Stomach (tissue), 8 donors: ENCODE measurements at regions not wholly inside any gene's neighbourhood (a gene's known extent, or its start where the extent isn't known, plus 50 kb on each side); places are given as distances from the start of the nearest gene placed in this dataset.

ENCODE experiments used
- DNase-seq, 2 donors: peaks; one replicate each; pipeline versions ENCODE4 v3.0.0 to v3.0.0-alpha.2; 2013 to 2019
- H3K27ac ChIP-seq, 5 donors: fragments of 200-600 bp in 4 of 5; sonication (generic) in 4 of 5; one replicate each; pipeline ENCODE4 v1.5.1; 2013 to 2019; ENCODE audit warnings: mild to moderate bottlenecking in 1 of 5, moderate library complexity in 1 of 5
- H3K27me3 ChIP-seq, 3 donors: fragments of 200-600 bp; sonication (generic); one replicate each; pipeline ENCODE4 v1.5.1; 2017 to 2019; ENCODE audit warnings: mixed run types in 1 of 3
- H3K36me3 ChIP-seq, 4 donors: fragments of 200-600 bp; sonication (generic); 1 replicate in 3 of 4; 2 replicates in 1 of 4; pipeline ENCODE4 v1.5.1; 2016 to 2019
- H3K4me1 ChIP-seq, 4 donors: fragments of 200-600 bp; sonication (generic); one replicate each; pipeline ENCODE4 v1.5.1; 2016 to 2019
- H3K4me3 ChIP-seq, 4 donors: fragments of 200-600 bp; sonication (generic) in 3 of 4; one replicate each; pipeline ENCODE4 v1.5.1; 2016 to 2019; ENCODE audit warnings: mild to moderate bottlenecking in 1 of 4
- H3K9me3 ChIP-seq, 4 donors: fragments of 200-600 bp; sonication (generic); one replicate each; pipeline ENCODE4 v1.5.1; 2016 to 2019
- EP300 ChIP-seq: sonication (generic); formaldehyde crosslinking; IDR thresholded peaks from one replicate; pipeline ENCODE4 v1.6.1; 2017; ENCODE audit warnings: antibody characterized with exemption
- POLR2A ChIP-seq, 4 donors: fragments of 450-650 bp; IDR thresholded peaks; one replicate each; pipeline ENCODE4 v1.6.1; 2016; ENCODE audit warnings: antibody characterized with exemption in 4 of 4, control low read depth in 2 of 4, mild to moderate bottlenecking in 1 of 4, moderate library complexity in 1 of 4
- POLR2AphosphoS5 ChIP-seq, 3 donors: sonication (generic); formaldehyde crosslinking; IDR thresholded peaks; one replicate each; pipeline ENCODE4 v1.6.1; 2016; ENCODE audit warnings: antibody characterized with exemption in 3 of 3
- WGBS, 5 donors: extraction: QIAGEN DNeasy Blood & Tissue Kit in 3 of 5; methylation state at CpG; one replicate each; pipeline versions ENCODE4 v1.1.5 to v1.1.7; 2013 to 2018; 5-methylcytosine and 5-hydroxymethylcytosine counted together
- intact Hi-C: fragments of 100-400 bp; cut with DNase I; formaldehyde crosslinking; loops from one replicate; pipeline ENCODE4 v1.15.1; 2023; ENCODE audit warnings: low total_unique reads
- TF ChIP-seq, protein P1 (sequence below), 7 experiments: fragments of 450-650 bp in 4 of 7; fragments of 200-600 bp in 3 of 7; sonication (generic) in 3 of 7; IDR thresholded peaks; one replicate each; pipeline ENCODE4 v1.5.1; 2016 to 2019; ENCODE audit warnings: antibody characterized with exemption in 7 of 7, control low read depth in 2 of 7, mild to moderate bottlenecking in 1 of 7
- donor health status: healthy with polysubstance abuse.
- donor health status: Bipolar disorder and iron deficiency.
- donor health status: healthy.

GRCh38 chr3:86845726-86846125 lies 145.2 kb downstream of the VGLL3 start:
- intact Hi-C loops: no loop called here
- Histone ChIP-seq H3K27ac (no peak overlapping the region), H3K4me3 (no peak overlapping the region), H3K27me3 (no peaks in the 10 kb centered on the region), H3K9me3 (no peaks in the 10 kb centered on the region), H3K4me1 (no peaks in the 10 kb centered on the region), H3K36me3 (no peaks in the 10 kb centered on the region)
- 62 to 79% (median 73%) methylated on average over 4 of the region's 4 CpGs for WGBS, 5 donors
- no peak for DNase-seq
- TF ChIP-seq, protein P1, sequence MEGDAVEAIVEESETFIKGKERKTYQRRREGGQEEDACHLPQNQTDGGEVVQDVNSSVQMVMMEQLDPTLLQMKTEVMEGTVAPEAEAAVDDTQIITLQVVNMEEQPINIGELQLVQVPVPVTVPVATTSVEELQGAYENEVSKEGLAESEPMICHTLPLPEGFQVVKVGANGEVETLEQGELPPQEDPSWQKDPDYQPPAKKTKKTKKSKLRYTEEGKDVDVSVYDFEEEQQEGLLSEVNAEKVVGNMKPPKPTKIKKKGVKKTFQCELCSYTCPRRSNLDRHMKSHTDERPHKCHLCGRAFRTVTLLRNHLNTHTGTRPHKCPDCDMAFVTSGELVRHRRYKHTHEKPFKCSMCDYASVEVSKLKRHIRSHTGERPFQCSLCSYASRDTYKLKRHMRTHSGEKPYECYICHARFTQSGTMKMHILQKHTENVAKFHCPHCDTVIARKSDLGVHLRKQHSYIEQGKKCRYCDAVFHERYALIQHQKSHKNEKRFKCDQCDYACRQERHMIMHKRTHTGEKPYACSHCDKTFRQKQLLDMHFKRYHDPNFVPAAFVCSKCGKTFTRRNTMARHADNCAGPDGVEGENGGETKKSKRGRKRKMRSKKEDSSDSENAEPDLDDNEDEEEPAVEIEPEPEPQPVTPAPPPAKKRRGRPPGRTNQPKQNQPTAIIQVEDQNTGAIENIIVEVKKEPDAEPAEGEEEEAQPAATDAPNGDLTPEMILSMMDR (IDR thresholded peaks at IDR 0.05): no peak
- TF ChIP-seq EP300 (no peak), POLR2AphosphoS5 (IDR thresholded peaks at IDR 0.05) (no peak), POLR2A (IDR thresholded peaks at IDR 0.05) (no peak)

GRCh38 chr3:86838927-86839326 lies 152.0 kb downstream of the VGLL3 start:
- Histone ChIP-seq H3K4me1 (no peaks in the 10 kb centered on the region), H3K27ac (no peak overlapping the region), H3K36me3 (no peaks in the 10 kb centered on the region), H3K27me3 (no peaks in the 10 kb centered on the region), H3K9me3 (no peaks in the 10 kb centered on the region), H3K4me3 (no peak overlapping the region)
- TF ChIP-seq POLR2A (IDR thresholded peaks at IDR 0.05) (no peak), EP300 (no peak), POLR2AphosphoS5 (IDR thresholded peaks at IDR 0.05) (no peak)
- TF ChIP-seq, protein P1 (IDR thresholded peaks at IDR 0.05): no peak
- intact Hi-C loops: no loop called here
- no peak for DNase-seq
- 73 to 85% (median 76%) methylated on average over 2 of the region's 2 CpGs for WGBS, 5 donors

DNA sequence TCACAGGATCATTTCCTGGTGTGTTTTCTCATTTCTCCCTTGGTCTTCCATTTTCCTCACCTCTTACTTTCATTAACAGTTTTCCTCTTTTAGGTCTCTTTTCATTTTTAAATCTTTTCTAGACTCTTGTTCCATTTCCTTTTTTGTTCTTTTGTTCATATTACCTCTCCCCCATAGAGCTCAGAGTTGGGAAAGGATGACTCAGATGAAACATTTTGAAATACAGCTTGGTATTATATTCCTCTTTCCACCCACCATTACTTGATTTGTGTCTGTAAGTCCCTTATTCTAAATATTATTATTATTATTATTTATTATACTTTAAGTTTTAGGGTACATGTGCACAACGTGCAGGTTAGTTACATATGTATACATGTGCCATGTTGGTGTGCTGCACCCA lies 153.1 kb downstream of the VGLL3 start:
- H3K27me3 ChIP-seq: no peaks in the 10 kb centered on the region
- no peak overlapping the region for H3K4me3 ChIP-seq
- WGBS, 5 donors: 89 to 100% (median 93%) methylated on average over 1 of the region's 1 CpG
- H3K36me3 ChIP-seq: no peaks in the 10 kb centered on the region
- no peaks in the 10 kb centered on the region for H3K9me3 ChIP-seq
- intact Hi-C loops: no loop called here
- H3K4me1 ChIP-seq: no peaks in the 10 kb centered on the region
- no peak for DNase-seq
- no peak for TF ChIP-seq POLR2A (IDR thresholded peaks at IDR 0.05)
- no peak for TF ChIP-seq POLR2AphosphoS5 (IDR thresholded peaks at IDR 0.05)
- TF ChIP-seq, protein P1 (IDR thresholded peaks at IDR 0.05): no peak
- no peak for TF ChIP-seq EP300
- H3K27ac ChIP-seq: no peak overlapping the region

- Histone ChIP-seq H3K36me3 (no peaks in the 10 kb centered on the region), H3K27ac (no peak overlapping the region), H3K9me3 (no peaks in the 10 kb centered on the region), H3K4me3 (no peak overlapping the region), H3K27me3 (no peaks in the 10 kb centered on the region), H3K4me1 (no peaks in the 10 kb centered on the region)
- DNase-seq: no peak
- WGBS, 5 donors: 16 to 54% (median 23%) methylated on average over 1 of the region's 1 CpG
- TF ChIP-seq POLR2A (IDR thresholded peaks at IDR 0.05) (no peak), EP300 (no peak)
- TF ChIP-seq, protein P1 (IDR thresholded peaks at IDR 0.05): no peak
- intact Hi-C loops: no loop called here
Measured at GRCh38 chr3:86830566-86830965, 160.4 kb downstream of the VGLL3 start.
